ENCODE measurements at regions not wholly inside any gene's neighbourhood (a gene's known extent, or its start where the extent isn't known, plus 50 kb on each side); places are given as distances from the start of the nearest gene placed in this dataset.

- 0 out of 2 replicates have a peak overlapping the region, but pooled peaks have one; percentile 3 for H3K4me3 ChIP-seq (replicated peaks; ENCODE audit: low read depth, low read length)
- DNase-seq (ENCODE audit: extremely low read depth, low read depth), result no peak
Observed at GRCh38 chr12:107903341-107904061, 129.0 kb downstream of the ASCL4 start.

GRCh38 chr12:107906707-107907106, 132.2 kb downstream of the ASCL4 start:
- TF ChIP-seq CTCF (IDR thresholded peaks at IDR 0.05; ENCODE audit: low read depth, low read length, missing control alignments), result no peak
- DNase-seq (ENCODE audit: extremely low read depth, low read depth), result no peak
- no peak overlapping the region for H3K4me3 ChIP-seq (replicated peaks; ENCODE audit: low read depth, low read length)

More at GRCh38 chr12:107903341-107904061, 129.0 kb downstream of the ASCL4 start:
- TF ChIP-seq CTCF (IDR thresholded peaks at IDR 0.05; ENCODE audit: low read depth, low read length, missing control alignments), result no peak

- TF ChIP-seq CTCF (IDR thresholded peaks at IDR 0.05; ENCODE audit: low read depth, low read length, missing control alignments), result peak; percentile 78
- no peak for DNase-seq (ENCODE audit: extremely low read depth, low read depth)
- H3K4me3 ChIP-seq (replicated peaks; ENCODE audit: low read depth, low read length), result no peak overlapping the region
Observed at GRCh38 chr12:107912421-107913004, 138.0 kb downstream of the ASCL4 start.

GRCh38 chr12:107914460-107914977, 140.0 kb downstream of the ASCL4 start:
- no peak for DNase-seq (ENCODE audit: extremely low read depth, low read depth)
- no peak overlapping the region for H3K4me3 ChIP-seq (replicated peaks; ENCODE audit: low read depth, low read length)
- TF ChIP-seq CTCF (IDR thresholded peaks at IDR 0.05; ENCODE audit: low read depth, low read length, missing control alignments), result no peak

GRCh38 chr12:107917912-107918800, 143.7 kb downstream of the ASCL4 start:
- TF ChIP-seq CTCF (IDR thresholded peaks at IDR 0.05; ENCODE audit: low read depth, low read length, missing control alignments), result peak; percentile 70
- DNase-seq (ENCODE audit: extremely low read depth, low read depth), result peak; percentile 3
- H3K4me3 ChIP-seq (replicated peaks; ENCODE audit: low read depth, low read length), result no peak overlapping the region

GRCh38 chr12:107921062-107921461, 146.6 kb downstream of the ASCL4 start:
- DNase-seq (ENCODE audit: extremely low read depth, low read depth), result no peak
- H3K4me3 ChIP-seq (replicated peaks; ENCODE audit: low read depth, low read length), result no peak overlapping the region

More at GRCh38 chr12:107921062-107921461, 146.6 kb downstream of the ASCL4 start:
- TF ChIP-seq CTCF (IDR thresholded peaks at IDR 0.05; ENCODE audit: low read depth, low read length, missing control alignments), result no peak

Data from HFF-Myc (cell line).